ENCODE measurements at regions not wholly inside any gene's neighbourhood (a gene's known extent, or its start where the extent isn't known, plus 50 kb on each side); places are given as distances from the start of the nearest gene placed in this dataset.

GRCh38 chr3:53994986-53995603 lies 103.4 kb upstream of the SELENOK start:
- TF ChIP-seq CTCF (IDR thresholded peaks at IDR 0.05; ENCODE audit: borderline replicate concordance, extremely low read depth, low read length, poor library complexity, severe bottlenecking) (no peak), EZH2 (IDR thresholded peaks at IDR 0.05; ENCODE audit: borderline replicate concordance, low read depth, low read length, severe bottlenecking) (no peak)
